Cerebellar nuclear complex (tissue), 1 donor: ENCODE measurements at regions not wholly inside any gene's neighbourhood (a gene's known extent, or its start where the extent isn't known, plus 50 kb on each side); places are given as distances from the start of the nearest gene placed in this dataset.

Source experiments
- DNase-seq, 2 experiments: peaks; one replicate each; lab custom pipeline; 2025; lab: John Stamatoyannopoulos, UW

DNA sequence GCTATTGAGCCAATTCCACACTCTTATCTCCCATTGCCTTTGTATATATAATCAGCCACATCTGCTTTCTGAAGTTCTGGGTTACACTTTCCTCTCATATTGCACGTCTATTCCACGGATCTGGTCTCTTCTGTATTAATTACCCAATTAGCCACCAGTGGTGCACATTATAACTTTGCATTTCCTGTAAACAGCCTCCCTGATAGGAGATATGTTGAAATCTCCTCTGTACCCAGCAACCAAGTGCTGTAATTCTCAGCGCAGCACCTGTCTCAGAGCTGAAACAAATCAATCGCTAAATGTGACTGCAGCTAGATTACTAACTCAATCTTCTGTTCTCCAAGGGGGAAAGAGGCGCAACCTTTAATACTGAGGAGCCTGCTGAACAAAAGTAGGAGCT lies 326.4 kb downstream of the SLITRK2 start:
- no peak for DNase-seq

DNA sequence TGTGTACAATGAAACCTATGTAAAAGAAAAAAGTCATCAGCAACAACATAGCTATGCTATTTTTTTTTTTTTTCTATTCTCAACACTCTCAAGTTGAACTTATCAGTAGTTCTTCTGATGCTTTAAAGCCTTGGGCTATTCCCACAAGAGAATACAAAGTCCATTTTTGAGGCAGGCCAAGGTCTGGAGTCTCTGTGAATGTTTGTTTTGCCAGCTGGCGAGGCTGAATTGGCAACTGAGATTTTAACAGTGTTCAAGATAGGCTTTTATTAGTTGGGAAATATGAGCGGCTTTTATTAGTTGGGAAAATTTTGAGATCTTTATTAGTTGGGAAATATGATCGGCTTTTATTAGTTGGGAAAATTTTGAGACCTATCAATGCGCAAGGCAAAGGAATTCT lies 336.6 kb downstream of the SLITRK2 start:
- DNase-seq, result no peak

DNA sequence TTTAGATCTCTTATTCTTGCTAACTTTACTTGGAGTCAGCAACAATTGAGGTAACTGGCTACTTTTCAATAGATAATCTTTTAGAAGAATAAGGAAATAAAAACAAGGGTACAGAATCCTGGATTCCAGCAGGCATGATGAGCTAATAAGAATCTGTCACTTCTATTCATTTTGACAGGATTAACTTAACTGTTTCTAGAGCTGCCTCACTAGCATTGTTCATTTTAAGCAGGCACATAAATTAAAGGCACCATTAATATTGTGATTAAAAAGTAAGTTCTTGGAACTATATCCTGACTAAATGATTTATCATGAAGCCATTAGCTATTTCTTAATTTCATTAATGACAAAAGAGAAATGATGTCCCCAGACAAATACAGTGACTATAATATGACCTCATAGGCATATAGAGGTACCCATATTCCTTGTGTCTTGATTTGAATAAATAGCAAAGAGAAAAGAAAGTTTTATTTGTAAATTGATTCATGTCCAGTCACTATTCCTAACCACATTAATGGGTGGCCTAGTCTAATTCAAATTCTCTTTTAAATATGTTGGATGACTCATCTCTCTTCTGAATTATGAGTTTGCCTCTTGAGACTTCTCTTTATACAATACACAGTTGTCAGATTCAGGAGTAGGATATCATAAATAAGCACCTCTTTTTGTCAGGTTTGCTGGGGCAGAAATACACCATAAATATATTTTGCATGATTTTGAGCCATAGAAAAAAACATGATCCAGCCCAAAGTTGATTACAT lies 343.0 kb downstream of the SLITRK2 start:
- no peak for DNase-seq

DNA sequence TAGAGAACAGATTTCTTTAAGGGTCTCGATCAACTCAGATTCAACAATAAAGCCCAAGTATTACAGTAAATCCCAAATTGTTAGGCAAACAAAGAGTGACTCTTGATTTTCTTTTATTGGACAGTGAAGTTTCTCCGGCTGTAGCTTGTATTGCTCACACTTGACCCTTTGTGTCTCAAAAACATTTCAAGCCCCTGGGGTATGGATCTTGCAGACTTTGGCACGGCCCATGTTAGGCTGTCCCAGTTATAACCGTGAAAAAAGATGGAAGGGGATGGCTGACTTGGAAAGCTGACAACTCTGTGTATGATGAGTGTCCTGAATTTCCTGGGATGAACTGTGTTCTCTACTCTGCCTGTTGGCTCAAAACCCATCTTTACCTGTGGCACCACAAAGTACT lies 356.1 kb downstream of the SLITRK2 start:
- DNase-seq, result no peak

DNA sequence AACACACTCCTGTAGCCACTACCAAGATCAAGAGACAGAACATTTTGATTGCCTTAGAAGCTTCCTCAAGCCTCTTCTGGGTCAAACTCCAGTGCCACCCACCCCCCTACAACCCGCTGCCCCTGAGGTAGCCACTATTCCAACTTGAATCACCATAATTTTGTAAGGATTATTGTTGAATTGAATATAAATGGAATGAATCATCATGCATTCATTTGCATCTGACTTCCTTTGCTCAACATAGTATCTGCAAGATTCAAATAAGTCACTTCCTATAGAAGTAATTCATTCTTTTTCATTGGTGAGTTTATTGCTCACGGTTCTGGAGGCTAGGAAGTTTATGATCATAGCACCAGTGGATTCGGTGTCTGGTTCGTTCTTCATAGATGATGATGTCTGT lies 364.2 kb downstream of the SLITRK2 start:
- no peak for DNase-seq

DNA sequence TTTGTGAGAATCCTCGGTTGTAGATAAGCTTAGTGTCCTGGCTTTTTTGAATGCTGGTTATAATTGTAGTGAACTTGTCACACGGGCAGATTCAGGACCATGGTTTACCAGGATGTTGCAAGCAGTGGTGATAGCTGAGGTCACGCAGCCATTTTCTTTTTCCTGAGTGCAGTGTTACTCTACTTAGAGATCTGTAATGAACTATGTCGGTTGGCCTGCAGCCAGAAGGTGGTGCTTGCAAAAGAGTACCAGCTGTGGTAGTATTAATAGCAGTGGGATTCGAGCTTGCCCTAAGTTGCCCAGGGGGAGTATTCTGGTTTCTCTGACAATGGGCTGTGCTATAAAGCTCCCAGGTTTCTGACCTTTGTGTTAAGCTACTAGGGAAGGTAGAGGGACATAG lies 368.9 kb downstream of the SLITRK2 start:
- no peak for DNase-seq

DNA sequence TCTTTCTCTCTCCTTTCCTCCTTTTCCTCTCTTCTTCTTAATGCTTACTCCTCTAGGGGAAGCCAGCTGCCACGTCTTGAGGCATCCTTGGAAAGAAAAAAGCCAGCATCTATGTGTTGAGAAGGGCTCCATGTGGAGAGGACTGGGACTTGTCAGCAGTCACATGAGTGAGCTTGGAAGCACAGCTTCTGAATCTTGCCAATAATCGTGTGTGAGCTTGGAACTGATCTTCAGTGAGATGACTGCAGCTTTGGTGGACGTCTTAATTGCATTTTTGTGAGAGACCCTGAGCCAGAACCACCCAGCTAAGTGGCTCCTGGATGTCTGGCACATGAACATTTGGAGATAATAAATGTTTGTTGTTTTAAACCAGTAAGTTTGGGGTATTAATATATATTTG lies 371.7 kb downstream of the SLITRK2 start:
- DNase-seq, result no peak

DNA sequence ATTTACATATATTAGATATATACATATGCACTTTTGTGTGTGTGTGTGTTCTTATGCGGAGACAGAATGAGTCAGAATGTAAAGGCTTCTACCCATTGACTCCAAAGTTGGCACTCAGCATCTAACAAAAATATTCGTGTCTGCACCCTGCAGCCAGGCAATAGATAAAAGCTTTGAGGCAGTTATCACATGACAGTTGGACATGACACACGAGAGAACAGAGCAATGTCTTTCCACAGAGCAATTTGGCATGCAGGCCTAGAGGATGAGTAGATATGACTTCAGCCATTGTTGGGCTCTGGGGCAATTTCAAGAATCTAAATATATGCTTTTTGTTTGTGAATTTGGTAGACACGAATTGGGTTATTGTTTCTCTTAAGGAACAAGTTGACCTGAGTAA lies 391.2 kb downstream of the SLITRK2 start:
- DNase-seq, result no peak

DNA sequence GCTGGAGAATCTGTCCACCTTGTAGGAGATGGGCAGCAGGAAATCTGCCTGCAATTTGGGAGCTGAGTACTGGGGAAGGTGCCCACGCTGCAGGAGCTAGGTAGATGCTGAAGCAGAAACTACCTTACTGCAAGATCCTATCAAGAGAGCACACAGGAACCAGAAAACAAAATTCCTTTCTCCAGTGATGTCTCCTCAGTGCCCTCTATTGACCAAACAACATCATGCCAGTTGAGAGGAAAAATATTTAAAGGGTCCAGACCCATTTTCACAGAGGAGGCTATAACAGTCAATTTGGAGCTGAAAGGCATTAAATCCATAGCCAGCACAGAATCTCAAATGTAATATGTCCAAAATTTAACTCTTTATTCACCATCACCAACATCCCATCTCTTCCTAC lies 406.8 kb downstream of the SLITRK2 start:
- DNase-seq, result no peak

DNA sequence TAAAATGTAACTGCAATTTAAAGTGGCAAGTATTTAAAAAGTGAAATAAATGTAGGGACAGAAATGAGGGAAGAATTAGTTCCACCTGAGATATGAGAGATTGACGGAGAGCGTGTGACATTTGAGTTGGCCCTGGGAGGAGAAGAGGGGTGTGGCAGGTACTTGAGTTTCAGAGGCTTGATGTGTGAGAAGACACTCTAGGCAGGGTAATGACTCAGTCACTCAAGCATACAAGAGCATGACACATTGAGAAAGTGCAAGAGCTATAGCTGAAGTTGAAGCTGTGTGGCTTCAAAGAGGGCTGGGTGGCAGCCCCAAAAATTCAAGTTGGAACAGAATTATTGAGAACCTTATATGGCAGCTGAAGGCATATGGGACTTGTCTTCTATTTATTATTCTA lies 420.5 kb downstream of the SLITRK2 start:
- DNase-seq, result no peak

DNA sequence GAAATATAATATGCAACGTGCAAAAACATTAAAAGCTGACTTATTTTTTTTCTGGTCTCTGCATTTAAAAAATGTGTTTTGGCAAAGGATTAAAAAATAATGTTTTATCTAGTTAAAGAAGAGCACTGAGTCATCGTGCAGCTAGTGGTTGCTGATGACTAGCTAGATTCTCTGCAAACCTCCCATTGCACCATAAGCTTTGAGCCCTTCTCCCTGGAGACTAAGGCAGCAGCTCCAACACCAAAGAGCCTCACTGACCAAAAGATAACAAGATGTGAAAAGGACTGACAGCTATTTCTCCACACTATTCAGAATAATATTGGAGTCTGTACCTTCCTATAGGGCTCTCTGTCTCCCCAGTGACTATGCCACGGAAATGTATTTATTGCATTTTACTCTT lies 424.3 kb downstream of the SLITRK2 start:
- no peak for DNase-seq

DNA sequence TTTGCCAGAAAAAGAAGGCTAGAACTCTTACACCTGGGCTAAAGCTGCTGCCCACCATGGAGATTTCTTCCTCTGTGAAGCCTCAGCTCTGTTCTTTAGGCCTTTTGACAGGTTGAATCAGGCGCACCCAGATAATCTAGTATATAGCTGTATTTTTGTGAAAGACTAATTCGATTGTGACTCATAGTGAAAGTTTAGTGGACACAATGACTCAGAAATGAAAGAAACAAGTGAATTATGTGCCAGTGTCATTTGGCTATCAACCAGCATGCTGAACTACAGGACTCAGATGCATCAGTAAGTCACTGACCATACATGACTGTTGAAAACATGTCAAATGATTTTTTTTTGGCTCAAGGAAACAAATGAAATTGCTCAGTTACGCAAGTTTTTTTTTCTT lies 425.4 kb downstream of the SLITRK2 start:
- no peak for DNase-seq

DNA sequence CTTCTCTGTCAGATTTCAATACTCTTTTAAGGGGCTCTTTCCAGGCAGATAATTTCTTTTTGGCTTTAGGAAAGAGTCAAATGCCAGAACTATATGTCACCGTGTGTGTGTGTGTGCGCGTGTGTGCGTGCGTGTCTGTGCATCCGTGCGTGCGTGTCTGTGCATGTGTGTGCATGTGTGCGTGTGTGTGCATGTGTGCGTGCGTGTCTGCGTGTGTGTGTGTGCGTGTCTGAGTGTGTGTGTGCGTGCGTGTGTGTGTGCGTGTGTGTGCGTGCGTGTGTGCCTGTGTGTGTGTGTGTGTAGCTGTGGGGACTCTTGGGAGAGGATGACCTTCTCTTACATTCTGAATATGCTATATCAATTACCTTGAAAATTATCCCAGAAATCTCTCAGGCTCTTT lies 441.6 kb downstream of the SLITRK2 start:
- DNase-seq, result no peak

DNA sequence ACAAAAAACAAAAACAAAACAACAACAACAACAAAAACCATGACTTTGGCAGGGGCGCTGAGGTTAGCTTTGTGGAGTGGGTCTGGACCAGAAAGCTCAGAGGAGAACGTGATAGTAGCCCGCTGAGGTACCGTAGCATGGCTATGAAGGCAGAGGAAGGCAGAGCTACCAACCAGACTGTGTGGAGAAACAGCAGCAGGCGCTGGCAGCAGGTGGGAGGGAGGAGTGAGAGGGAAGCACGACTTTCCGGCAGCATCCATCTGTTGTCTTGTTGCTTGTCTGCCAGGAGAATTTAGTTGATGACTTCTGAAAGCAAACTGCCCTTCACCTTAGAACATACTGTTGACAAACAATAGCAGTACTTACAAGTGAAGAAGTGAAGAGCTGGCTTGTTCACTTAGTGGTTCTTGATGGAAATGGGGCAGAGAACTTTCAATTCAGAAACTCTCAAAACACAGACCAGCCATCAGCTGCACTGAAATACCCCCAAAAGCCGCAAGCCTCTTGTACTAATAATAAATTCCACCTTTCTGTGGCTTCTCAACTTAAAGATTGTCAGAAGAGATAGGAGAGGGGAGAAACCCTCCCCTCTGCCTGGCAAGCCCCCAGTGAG lies 447.2 kb downstream of the SLITRK2 start:
- DNase-seq, result no peak

DNA sequence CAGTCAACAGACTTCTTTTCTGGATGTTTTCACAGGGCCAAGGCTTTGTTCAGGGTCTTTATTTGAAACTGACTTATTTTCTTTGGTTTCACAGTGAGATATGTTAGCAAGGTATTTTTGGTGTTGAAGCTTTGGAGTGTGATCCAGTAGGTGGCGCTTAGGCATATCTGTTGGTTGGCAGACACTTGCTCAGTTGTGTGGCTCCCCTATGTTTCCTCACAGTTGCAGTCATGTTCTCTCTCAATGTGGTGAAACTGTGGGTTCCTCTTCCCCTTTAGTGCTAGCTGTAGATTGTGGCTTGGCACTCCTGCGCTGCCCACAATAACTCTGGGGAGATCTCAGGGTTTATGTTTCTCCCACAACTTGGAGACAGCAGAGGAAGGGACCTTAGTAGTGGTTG lies 460.8 kb downstream of the SLITRK2 start:
- no peak for DNase-seq
